Hematopoietic multipotent progenitor cell treated with erythropoietin and hydrocortisone succinate and interleukin-3 and kit ligand, for 8 days (in vitro differentiated cells): ENCODE measurements at regions not wholly inside any gene's neighbourhood (a gene's known extent, or its start where the extent isn't known, plus 50 kb on each side); places are given as distances from the start of the nearest gene placed in this dataset.
"Not testable (repeated sequence)": the region's sequence is repeated elsewhere in the genome, so short reads cannot be mapped to it uniquely, and the experiment has no call there.

ENCODE experiments used
- DNase-seq: peaks from one replicate; pipeline ENCODE4 v3.0.0-alpha.2; 2015

GRCh38 chr4:124459196-124459940 is 253.2 kb downstream of the ANKRD50 start:
- DNase-seq = no peak

GRCh38 chr4:124459941-124460310 is 252.6 kb downstream of the ANKRD50 start:
- no peak for DNase-seq

- DNase-seq = not testable (repeated sequence)
These were observed 250.9 kb downstream of the ANKRD50 start for GRCh38 chr4:124461592-124461991.

GRCh38 chr4:124462954-124463828 is 249.3 kb downstream of the ANKRD50 start:
- DNase-seq = no peak

- DNase-seq = no peak
These were observed 247.7 kb downstream of the ANKRD50 start for GRCh38 chr4:124464836-124465235.

- no peak for DNase-seq
These were observed 244.2 kb downstream of the ANKRD50 start for GRCh38 chr4:124468360-124468759.

- no peak for DNase-seq
These were observed 242.6 kb downstream of the ANKRD50 start for GRCh38 chr4:124469981-124470380.

- DNase-seq = no peak
These were observed 234.1 kb downstream of the ANKRD50 start for GRCh38 chr4:124478470-124478869.

GRCh38 chr4:124480061-124480460 is 232.5 kb downstream of the ANKRD50 start:
- DNase-seq = no peak

- DNase-seq = no peak
These were observed 231.4 kb downstream of the ANKRD50 start for GRCh38 chr4:124481123-124481522.

- no peak for DNase-seq
These were observed 229.3 kb downstream of the ANKRD50 start for GRCh38 chr4:124483048-124483906.

GRCh38 chr4:124484008-124484407 is 228.5 kb downstream of the ANKRD50 start:
- DNase-seq = no peak

GRCh38 chr4:124484940-124485339 is 227.6 kb downstream of the ANKRD50 start:
- DNase-seq = no peak

GRCh38 chr4:124486423-124486822 is 226.1 kb downstream of the ANKRD50 start:
- DNase-seq = no peak

- DNase-seq = no peak
These were observed 224.9 kb downstream of the ANKRD50 start for GRCh38 chr4:124487651-124488050.

GRCh38 chr4:124491361-124492145 is 221.0 kb downstream of the ANKRD50 start:
- no peak for DNase-seq

GRCh38 chr4:124499261-124499660 is 213.3 kb downstream of the ANKRD50 start:
- DNase-seq = no peak

GRCh38 chr4:124501576-124501975 is 211.0 kb downstream of the ANKRD50 start:
- no peak for DNase-seq

GRCh38 chr4:124504431-124504830 is 208.1 kb downstream of the ANKRD50 start:
- no peak for DNase-seq

GRCh38 chr4:124505211-124505610 is 207.3 kb downstream of the ANKRD50 start:
- no peak for DNase-seq

GRCh38 chr4:124509151-124509550 is 203.4 kb downstream of the ANKRD50 start:
- no peak for DNase-seq

GRCh38 chr4:124514588-124514987 is 197.9 kb downstream of the ANKRD50 start:
- no peak for DNase-seq
